K562 (cell line): ENCODE measurements at regions not wholly inside any gene's neighbourhood (a gene's known extent, or its start where the extent isn't known, plus 50 kb on each side); places are given as distances from the start of the nearest gene placed in this dataset.

ENCODE experiments used
- ATAC-seq: fragments of 200-7000 bp; cut with Tn5 transposase; 3 replicates; pipeline ENCODE4 v1.9.1; 2020; ENCODE audit warnings: moderate library complexity
- BruUV-seq: library from RNA; stranded (reverse); fragments of 400-500 nt; replicated peaks from 2 replicates; lab custom pipeline; 2021; lab: Mats Ljungman, UMichigan
- CTCF ChIA-PET: fragments of 300-600 bp; formaldehyde crosslinking; extraction: SDS; loops from one replicate; lab custom pipeline; 2021; ENCODE audit warnings: low intra/inter-chr PET ratio; lab: Yijun Ruan, JAX
- POLR2A ChIA-PET: fragments of 300-600, 350-650 bp; sonication (Branson Sonifier 250); formaldehyde crosslinking; extraction: SDS; loops from one replicate; lab custom pipeline; 2021; ENCODE audit warnings: antibody characterized with exemption, inconsistent platforms; lab: Yijun Ruan, JAX
- DNase-seq, 4 experiments: peaks; one replicate each; pipeline versions ENCODE4 v3.0.0 to v3.0.0-alpha.2; 2011 to 2018; ENCODE audit warnings: low spot score in 3 of 4, mixed read lengths in 3 of 4; ENCODE audit errors: extremely low read depth in 1 of 4
- FAIRE-seq: peaks from 2 replicates; lab custom pipeline; 2011; peaks lifted over from hg19 to GRCh38; lab: Jason Lieb, UNC
- H2AFZ ChIP-seq: 2 replicates; pipeline ENCODE4 v1.6.0; 2011; ENCODE audit warnings: low read depth, low read length, control low read depth, inconsistent platforms
- H3K27ac ChIP-seq: fragments of 200-600 bp; 3 replicates; pipeline ENCODE4 v1.8.0; 2011; ENCODE audit warnings: low read depth, mild to moderate bottlenecking, control low read depth, inconsistent platforms, low read length, moderate library complexity, mixed read lengths; ENCODE audit errors: extremely low read depth
- H3K27me3 ChIP-seq, 2 experiments: fragments of 300-600 bp in 1 of 2; 2 replicates in 1 of 2; 3 replicates in 1 of 2; pipeline versions ENCODE4 v1.6.0 to v1.8.0; 2011; ENCODE audit warnings: inconsistent platforms in 2 of 2, low read length in 2 of 2, mild to moderate bottlenecking in 1 of 2, mixed read lengths in 1 of 2, moderate library complexity in 1 of 2; ENCODE audit not compliant: control insufficient read depth in 2 of 2, insufficient read depth in 2 of 2
- H3K36me3 ChIP-seq: fragments of 300-600 bp; 3 replicates; pipeline ENCODE4 v1.8.0; 2011; ENCODE audit warnings: mild to moderate bottlenecking, low read length, inconsistent platforms; ENCODE audit not compliant: control insufficient read depth, insufficient read depth
- H3K4me1 ChIP-seq, 2 experiments: fragments of 200-600 bp in 1 of 2; replicated peaks in 1 of 2; 2 replicates in 1 of 2; 3 replicates in 1 of 2; pipeline versions ENCODE4 v1.5.1 to v1.8.0; 2011; ENCODE audit warnings: inconsistent platforms in 2 of 2, low read length in 2 of 2, mild to moderate bottlenecking in 1 of 2, mixed read lengths in 1 of 2, moderate library complexity in 1 of 2; ENCODE audit not compliant: control insufficient read depth in 2 of 2, insufficient read depth in 2 of 2
- H3K4me2 ChIP-seq: 2 replicates; pipeline ENCODE4 v1.6.1; 2011; ENCODE audit warnings: low read length, control low read depth, inconsistent platforms, mixed read lengths; ENCODE audit not compliant: insufficient read depth
- H3K4me3 ChIP-seq: fragments of 200-600 bp; sonication (generic), shearing (Covaris generic); 2 replicates; pipeline ENCODE4 v1.5.1; 2016; ENCODE audit warnings: control low read depth, inconsistent platforms
- H3K79me2 ChIP-seq: fragments of 200-600 bp; 3 replicates; pipeline ENCODE4 v1.8.0; 2011; ENCODE audit warnings: low read length, inconsistent platforms; ENCODE audit not compliant: control insufficient read depth, insufficient read depth
- H3K9ac ChIP-seq, 2 experiments: 2 replicates each; pipeline versions ENCODE4 v1.6.0 to v1.6.1; 2011; ENCODE audit warnings: low read depth in 2 of 2, low read length in 2 of 2, control low read depth in 1 of 2, inconsistent platforms in 1 of 2, mild to moderate bottlenecking in 1 of 2, mixed read lengths in 1 of 2; ENCODE audit not compliant: insufficient read depth in 1 of 2
- H3K9me1 ChIP-seq: one replicate; pipeline ENCODE4 v1.6.0; 2011; ENCODE audit warnings: inconsistent platforms, mild to moderate bottlenecking, low read length, moderate library complexity; ENCODE audit not compliant: control insufficient read depth, insufficient read depth
- H3K9me3 ChIP-seq: replicated peaks from 2 replicates; pipeline ENCODE4 v1.5.1; 2011; ENCODE audit warnings: low read depth, low read length, inconsistent platforms; ENCODE audit not compliant: control insufficient read depth, insufficient read depth
- H4K20me1 ChIP-seq: replicated peaks from 2 replicates; pipeline ENCODE4 v1.6.1; 2011; ENCODE audit warnings: low read length, inconsistent platforms, mixed read lengths; ENCODE audit not compliant: control insufficient read depth, insufficient read depth
- BRD9 ChIP-seq: fragments of 450-650 bp; IDR thresholded peaks from 2 replicates; pipeline ENCODE4 v1.6.1; 2018; ENCODE audit warnings: low read depth; ENCODE audit not compliant: partially characterized antibody
- BRF1 ChIP-seq: IDR thresholded peaks from 3 replicates; pipeline ENCODE4 v1.6.1; 2011; ENCODE audit warnings: borderline replicate concordance, mild to moderate bottlenecking; ENCODE audit not compliant: insufficient read length; ENCODE audit errors: extremely low read depth
- HDGF ChIP-seq: fragments of 450-650 bp; IDR thresholded peaks from 2 replicates; pipeline ENCODE4 v1.6.1; 2016
- KAT7 ChIP-seq: sonication (generic); formaldehyde crosslinking; IDR thresholded peaks from 2 replicates; pipeline ENCODE4 v1.8.0; 2022; ENCODE audit warnings: missing genetic modification reagents, mild to moderate bottlenecking, borderline replicate concordance
- MIER1 ChIP-seq: fragments of 450-650 bp; IDR thresholded peaks from 2 replicates; pipeline ENCODE4 v1.6.1; 2016; ENCODE audit warnings: antibody characterized with exemption, mild to moderate bottlenecking, low read depth
- MTA3 ChIP-seq: fragments of 450-650 bp; formaldehyde crosslinking; IDR thresholded peaks from 2 replicates; pipeline ENCODE4 v1.6.1; 2017; ENCODE audit warnings: mild to moderate bottlenecking, borderline replicate concordance
- NBN ChIP-seq: fragments of 450-650 bp; IDR thresholded peaks from 2 replicates; pipeline ENCODE4 v1.6.1; 2016; ENCODE audit warnings: low read depth, mild to moderate bottlenecking
- NFYB ChIP-seq: IDR thresholded peaks from 2 replicates; pipeline ENCODE4 v1.6.1; 2011; ENCODE audit warnings: mild to moderate bottlenecking, moderate library complexity; ENCODE audit not compliant: insufficient read length; ENCODE audit errors: extremely low read depth
- RBBP5 ChIP-seq: fragments of 200-600 bp; sonication (generic); IDR thresholded peaks from 2 replicates; pipeline ENCODE4 v1.6.1; 2012; ENCODE audit warnings: borderline replicate concordance, mild to moderate bottlenecking, low read length, control low read depth, inconsistent platforms; ENCODE audit not compliant: insufficient read depth, poor library complexity, severe bottlenecking
- THRAP3 ChIP-seq: fragments of 450-650 bp; IDR thresholded peaks from 2 replicates; pipeline ENCODE4 v1.6.1; 2016; ENCODE audit warnings: mild to moderate bottlenecking, inconsistent platforms, borderline replicate concordance
- ZNF121 ChIP-seq: sonication (generic); formaldehyde crosslinking; conservative IDR thresholded peaks from 2 replicates; pipeline ENCODE4 v1.8.0; 2022; ENCODE audit warnings: missing genetic modification reagents
- ZNF133 ChIP-seq: fragments of 250-450 bp; sonication (Bioruptor Pico); IDR thresholded peaks from 2 replicates; pipeline ENCODE4 v1.4.0; 2020; ENCODE audit warnings: mild to moderate bottlenecking
- ZNF707 ChIP-seq: fragments of 250-450 bp; sonication (Bioruptor Pico); conservative IDR thresholded peaks from 2 replicates; pipeline ENCODE4 v1.8.0; 2022; ENCODE audit warnings: inconsistent platforms, mild to moderate bottlenecking, moderate library complexity
- WGBS: fragments of 100-300 bp; shearing (Covaris generic); methylation state at CpG from one replicate; pipeline ENCODE4 v1.1.6; 2016; ENCODE audit warnings: low coverage, mixed read lengths; ENCODE audit not compliant: insufficient coverage; ENCODE audit errors: missing lambda C conversion rate; 5-methylcytosine and 5-hydroxymethylcytosine counted together
- in situ Hi-C: fragments of 300-500 bp; cut with MboI; formaldehyde crosslinking; loops from 4 replicates; pipeline ENCODE4 v1.15.0; 2018; ENCODE audit warnings: inconsistent platforms, mixed read lengths
- intact Hi-C: fragments of 100-400 bp; cut with micrococcal nuclease; formaldehyde crosslinking; loops from 2 replicates; pipeline ENCODE4 v1.14.2; 2022
- TF ChIP-seq, protein P1 (sequence below), 2 experiments: fragments of 450-650 bp in 1 of 2; IDR thresholded peaks; 2 replicates each; pipeline ENCODE4 v1.6.1; 2011 to 2017; ENCODE audit warnings: low read depth in 2 of 2, antibody characterized with exemption in 1 of 2, borderline replicate concordance in 1 of 2, low read length in 1 of 2, mild to moderate bottlenecking in 1 of 2, mixed read lengths in 1 of 2; ENCODE audit not compliant: control insufficient read depth in 1 of 2
- TF ChIP-seq, protein P2 (sequence below): sonication (generic); formaldehyde crosslinking; IDR thresholded peaks from 2 replicates; pipeline ENCODE4 v1.8.0; 2022; ENCODE audit warnings: mild to moderate bottlenecking, missing genetic modification reagents
- TF ChIP-seq, protein P3 (sequence below): fragments of 450-650 bp; IDR thresholded peaks from 2 replicates; pipeline ENCODE4 v1.6.1; 2018; ENCODE audit warnings: mild to moderate bottlenecking, low read depth; ENCODE audit not compliant: partially characterized antibody
- TF ChIP-seq, protein P4 (sequence below), 2 experiments: fragments of 450-650 bp in 1 of 2; sonication (generic) in 1 of 2; formaldehyde crosslinking in 1 of 2; IDR thresholded peaks in 1 of 2; conservative IDR thresholded peaks in 1 of 2; 2 replicates each; pipeline versions ENCODE4 v1.6.1 to v1.8.1; 2016 to 2023; ENCODE audit warnings: mild to moderate bottlenecking in 2 of 2, moderate library complexity in 2 of 2, inconsistent platforms in 1 of 2, missing genetic modification reagents in 1 of 2

DNA sequence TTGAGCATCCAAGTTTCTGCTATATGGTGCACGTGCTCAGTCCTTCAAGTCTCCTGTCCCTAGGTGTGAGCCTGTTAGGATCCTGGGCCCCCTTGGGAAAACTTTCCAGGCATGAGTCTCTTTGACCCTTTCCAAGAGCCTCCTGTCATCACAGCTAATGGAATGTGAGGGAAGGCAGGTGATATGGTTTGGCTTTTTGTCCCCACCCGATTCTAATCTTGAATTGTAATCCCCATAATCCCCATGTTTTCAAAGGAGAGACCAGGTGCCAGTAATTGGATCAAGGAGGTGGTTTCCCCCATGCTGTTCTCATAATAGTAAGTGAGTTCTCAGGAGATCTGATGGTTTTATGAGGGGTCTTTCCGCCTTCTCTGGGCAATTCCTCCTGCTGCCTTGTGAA is 265.5 kb downstream of the ATP23 start:
- in situ Hi-C loops (no loop called here), intact Hi-C loops (no loop called here)
- Histone ChIP-seq H3K27ac (no peak overlapping the region), H3K4me1 (no peaks in the 10 kb centered on the region), H3K27me3 (no peaks in the 10 kb centered on the region), H3K9me3 (no peaks in the 10 kb centered on the region), H3K4me3 (no peak overlapping the region), H3K9me1 (no peaks in the 10 kb centered on the region), H3K9ac (no peak overlapping the region), H2AFZ (no peak overlapping the region), H4K20me1 (no peaks in the 10 kb centered on the region), H3K79me2 (no peaks in the 10 kb centered on the region), H3K36me3 (no peaks in the 10 kb centered on the region), H3K4me2 (no peak overlapping the region)
- ATAC-seq (no peak), FAIRE-seq (no peak), DNase-seq (no peak)
- POLR2A ChIA-PET, result no interaction called here
- CTCF ChIA-PET, result no interaction called here
- 4% methylated on average over 3 of the region's 3 CpGs for WGBS
- BruUV-seq, result no TSS peak
- no peak for TF ChIP-seq MTA3
- TF ChIP-seq NFYB, result no peak
- no peak for TF ChIP-seq THRAP3
- no peak for TF ChIP-seq RBBP5
- TF ChIP-seq BRD9, result no peak
- TF ChIP-seq ZNF121 (CRISPR knock-in tag), result no peak
- TF ChIP-seq MIER1, result no peak
- TF ChIP-seq NBN, result no peak
- TF ChIP-seq BRF1, result no peak
- TF ChIP-seq, protein P1, sequence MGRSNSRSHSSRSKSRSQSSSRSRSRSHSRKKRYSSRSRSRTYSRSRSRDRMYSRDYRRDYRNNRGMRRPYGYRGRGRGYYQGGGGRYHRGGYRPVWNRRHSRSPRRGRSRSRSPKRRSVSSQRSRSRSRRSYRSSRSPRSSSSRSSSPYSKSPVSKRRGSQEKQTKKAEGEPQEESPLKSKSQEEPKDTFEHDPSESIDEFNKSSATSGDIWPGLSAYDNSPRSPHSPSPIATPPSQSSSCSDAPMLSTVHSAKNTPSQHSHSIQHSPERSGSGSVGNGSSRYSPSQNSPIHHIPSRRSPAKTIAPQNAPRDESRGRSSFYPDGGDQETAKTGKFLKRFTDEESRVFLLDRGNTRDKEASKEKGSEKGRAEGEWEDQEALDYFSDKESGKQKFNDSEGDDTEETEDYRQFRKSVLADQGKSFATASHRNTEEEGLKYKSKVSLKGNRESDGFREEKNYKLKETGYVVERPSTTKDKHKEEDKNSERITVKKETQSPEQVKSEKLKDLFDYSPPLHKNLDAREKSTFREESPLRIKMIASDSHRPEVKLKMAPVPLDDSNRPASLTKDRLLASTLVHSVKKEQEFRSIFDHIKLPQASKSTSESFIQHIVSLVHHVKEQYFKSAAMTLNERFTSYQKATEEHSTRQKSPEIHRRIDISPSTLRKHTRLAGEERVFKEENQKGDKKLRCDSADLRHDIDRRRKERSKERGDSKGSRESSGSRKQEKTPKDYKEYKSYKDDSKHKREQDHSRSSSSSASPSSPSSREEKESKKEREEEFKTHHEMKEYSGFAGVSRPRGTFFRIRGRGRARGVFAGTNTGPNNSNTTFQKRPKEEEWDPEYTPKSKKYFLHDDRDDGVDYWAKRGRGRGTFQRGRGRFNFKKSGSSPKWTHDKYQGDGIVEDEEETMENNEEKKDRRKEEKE (IDR thresholded peaks at IDR 0.05; ENCODE audit: borderline replicate concordance in 1 of 2, control insufficient read depth in 1 of 2, low read depth in 2 of 2, low read length in 1 of 2), result no peak
- TF ChIP-seq ZNF133 (CRISPR knock-in tag), result no peak
- TF ChIP-seq, protein P2, sequence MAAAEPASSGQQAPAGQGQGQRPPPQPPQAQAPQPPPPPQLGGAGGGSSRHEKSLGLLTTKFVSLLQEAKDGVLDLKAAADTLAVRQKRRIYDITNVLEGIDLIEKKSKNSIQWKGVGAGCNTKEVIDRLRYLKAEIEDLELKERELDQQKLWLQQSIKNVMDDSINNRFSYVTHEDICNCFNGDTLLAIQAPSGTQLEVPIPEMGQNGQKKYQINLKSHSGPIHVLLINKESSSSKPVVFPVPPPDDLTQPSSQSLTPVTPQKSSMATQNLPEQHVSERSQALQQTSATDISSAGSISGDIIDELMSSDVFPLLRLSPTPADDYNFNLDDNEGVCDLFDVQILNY, result no peak
- no peak for TF ChIP-seq KAT7 (CRISPR knock-in tag)
- TF ChIP-seq, protein P3, sequence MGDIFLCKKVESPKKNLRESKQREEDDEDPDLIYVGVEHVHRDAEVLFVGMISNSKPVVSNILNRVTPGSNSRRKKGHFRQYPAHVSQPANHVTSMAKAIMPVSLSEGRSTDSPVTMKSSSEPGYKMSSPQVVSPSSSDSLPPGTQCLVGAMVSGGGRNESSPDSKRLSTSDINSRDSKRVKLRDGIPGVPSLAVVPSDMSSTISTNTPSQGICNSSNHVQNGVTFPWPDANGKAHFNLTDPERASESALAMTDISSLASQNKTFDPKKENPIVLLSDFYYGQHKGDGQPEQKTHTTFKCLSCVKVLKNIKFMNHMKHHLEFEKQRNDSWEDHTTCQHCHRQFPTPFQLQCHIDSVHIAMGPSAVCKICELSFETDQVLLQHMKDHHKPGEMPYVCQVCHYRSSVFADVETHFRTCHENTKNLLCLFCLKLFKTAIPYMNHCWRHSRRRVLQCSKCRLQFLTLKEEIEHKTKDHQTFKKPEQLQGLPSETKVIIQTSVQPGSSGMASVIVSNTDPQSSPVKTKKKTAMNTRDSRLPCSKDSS, result no peak
- TF ChIP-seq, protein P4, sequence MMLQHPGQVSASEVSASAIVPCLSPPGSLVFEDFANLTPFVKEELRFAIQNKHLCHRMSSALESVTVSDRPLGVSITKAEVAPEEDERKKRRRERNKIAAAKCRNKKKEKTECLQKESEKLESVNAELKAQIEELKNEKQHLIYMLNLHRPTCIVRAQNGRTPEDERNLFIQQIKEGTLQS (IDR thresholded peaks at IDR 0.05), result no peak
- TF ChIP-seq, protein P4 (CRISPR knock-in tag; conservative IDR thresholded peaks at IDR 0.05), result no peak
- TF ChIP-seq ZNF707 (CRISPR knock-in tag), result no peak
- TF ChIP-seq HDGF, result no peak
